ENCODE measurements at regions not wholly inside any gene's neighbourhood (a gene's known extent, or its start where the extent isn't known, plus 50 kb on each side); places are given as distances from the start of the nearest gene placed in this dataset.

- TF ChIP-seq, protein P1, sequence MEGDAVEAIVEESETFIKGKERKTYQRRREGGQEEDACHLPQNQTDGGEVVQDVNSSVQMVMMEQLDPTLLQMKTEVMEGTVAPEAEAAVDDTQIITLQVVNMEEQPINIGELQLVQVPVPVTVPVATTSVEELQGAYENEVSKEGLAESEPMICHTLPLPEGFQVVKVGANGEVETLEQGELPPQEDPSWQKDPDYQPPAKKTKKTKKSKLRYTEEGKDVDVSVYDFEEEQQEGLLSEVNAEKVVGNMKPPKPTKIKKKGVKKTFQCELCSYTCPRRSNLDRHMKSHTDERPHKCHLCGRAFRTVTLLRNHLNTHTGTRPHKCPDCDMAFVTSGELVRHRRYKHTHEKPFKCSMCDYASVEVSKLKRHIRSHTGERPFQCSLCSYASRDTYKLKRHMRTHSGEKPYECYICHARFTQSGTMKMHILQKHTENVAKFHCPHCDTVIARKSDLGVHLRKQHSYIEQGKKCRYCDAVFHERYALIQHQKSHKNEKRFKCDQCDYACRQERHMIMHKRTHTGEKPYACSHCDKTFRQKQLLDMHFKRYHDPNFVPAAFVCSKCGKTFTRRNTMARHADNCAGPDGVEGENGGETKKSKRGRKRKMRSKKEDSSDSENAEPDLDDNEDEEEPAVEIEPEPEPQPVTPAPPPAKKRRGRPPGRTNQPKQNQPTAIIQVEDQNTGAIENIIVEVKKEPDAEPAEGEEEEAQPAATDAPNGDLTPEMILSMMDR (IDR thresholded peaks at IDR 0.05), result no peak
- no peak for TF ChIP-seq POLR2A (IDR thresholded peaks at IDR 0.05)
These were observed 451.5 kb upstream of the MAN1A1 start for GRCh38 chr6:119801056-119801455.

Measured in heart left ventricle (tissue), 13 donors.